Lower leg skin (tissue), 4 donors: ENCODE measurements at regions not wholly inside any gene's neighbourhood (a gene's known extent, or its start where the extent isn't known, plus 50 kb on each side); places are given as distances from the start of the nearest gene placed in this dataset.

Experiments used
- DNase-seq, 2 donors: peaks; one replicate each; pipeline ENCODE4 v3.0.0-alpha.2; 2019; ENCODE audit warnings: low spot score in 2 of 2
- H3K4me3 ChIP-seq: fragments of 200-600 bp; sonication (generic); 2 replicates; pipeline ENCODE4 v1.5.1; 2017; ENCODE audit warnings: mild to moderate bottlenecking, low read depth; ENCODE audit not compliant: poor library complexity, severe bottlenecking
- POLR2A ChIP-seq, 2 donors: fragments of 450-650 bp; IDR thresholded peaks; one replicate each; pipeline ENCODE4 v1.6.1; 2016 to 2017; ENCODE audit warnings: antibody characterized with exemption in 2 of 2, mild to moderate bottlenecking in 1 of 2, moderate library complexity in 1 of 2
- WGBS, 2 donors: methylation state at CpG; one replicate each; pipeline ENCODE4 v1.1.5; 2018; 5-methylcytosine and 5-hydroxymethylcytosine counted together
- intact Hi-C: fragments of 100-400 bp; cut with DNase I; formaldehyde crosslinking; loops from one replicate; pipeline ENCODE4 v1.15.0; 2023; ENCODE audit warnings: low total_unique reads
- TF ChIP-seq, protein P1 (sequence below), 3 donors: fragments of 450-650 bp; IDR thresholded peaks; one replicate each; pipeline ENCODE4 v1.5.1; 2016; ENCODE audit warnings: antibody characterized with exemption in 3 of 3, mild to moderate bottlenecking in 3 of 3, moderate library complexity in 2 of 3

DNA sequence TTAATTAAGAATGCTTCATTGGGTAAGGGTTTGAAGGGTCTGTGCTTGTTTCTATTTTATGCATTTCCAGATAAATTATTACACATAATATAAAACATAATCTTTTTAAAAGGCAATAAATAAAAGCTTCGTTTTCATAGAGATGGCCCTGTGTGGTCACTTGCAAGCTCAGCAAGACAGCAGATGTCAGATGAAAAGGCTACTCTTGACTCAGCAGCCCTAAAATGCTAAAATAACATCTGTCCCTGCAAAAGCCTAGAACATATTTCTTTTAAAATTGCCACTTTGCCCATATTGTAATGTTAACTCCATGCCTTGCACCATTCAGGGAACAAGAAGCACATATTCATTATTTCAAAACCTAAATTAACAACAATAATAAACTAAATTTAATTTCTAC, 349.4 kb downstream of the CNTN3 start:
- WGBS, 2 donors = 39 to 53% methylated on average over 1 of the region's 1 CpG
- DNase-seq = no peak
- TF ChIP-seq POLR2A (IDR thresholded peaks at IDR 0.05) = no peak
- TF ChIP-seq, protein P1, sequence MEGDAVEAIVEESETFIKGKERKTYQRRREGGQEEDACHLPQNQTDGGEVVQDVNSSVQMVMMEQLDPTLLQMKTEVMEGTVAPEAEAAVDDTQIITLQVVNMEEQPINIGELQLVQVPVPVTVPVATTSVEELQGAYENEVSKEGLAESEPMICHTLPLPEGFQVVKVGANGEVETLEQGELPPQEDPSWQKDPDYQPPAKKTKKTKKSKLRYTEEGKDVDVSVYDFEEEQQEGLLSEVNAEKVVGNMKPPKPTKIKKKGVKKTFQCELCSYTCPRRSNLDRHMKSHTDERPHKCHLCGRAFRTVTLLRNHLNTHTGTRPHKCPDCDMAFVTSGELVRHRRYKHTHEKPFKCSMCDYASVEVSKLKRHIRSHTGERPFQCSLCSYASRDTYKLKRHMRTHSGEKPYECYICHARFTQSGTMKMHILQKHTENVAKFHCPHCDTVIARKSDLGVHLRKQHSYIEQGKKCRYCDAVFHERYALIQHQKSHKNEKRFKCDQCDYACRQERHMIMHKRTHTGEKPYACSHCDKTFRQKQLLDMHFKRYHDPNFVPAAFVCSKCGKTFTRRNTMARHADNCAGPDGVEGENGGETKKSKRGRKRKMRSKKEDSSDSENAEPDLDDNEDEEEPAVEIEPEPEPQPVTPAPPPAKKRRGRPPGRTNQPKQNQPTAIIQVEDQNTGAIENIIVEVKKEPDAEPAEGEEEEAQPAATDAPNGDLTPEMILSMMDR (IDR thresholded peaks at IDR 0.05) = no peak
- intact Hi-C loops = no loop called here
- no peak overlapping the region for H3K4me3 ChIP-seq

DNA sequence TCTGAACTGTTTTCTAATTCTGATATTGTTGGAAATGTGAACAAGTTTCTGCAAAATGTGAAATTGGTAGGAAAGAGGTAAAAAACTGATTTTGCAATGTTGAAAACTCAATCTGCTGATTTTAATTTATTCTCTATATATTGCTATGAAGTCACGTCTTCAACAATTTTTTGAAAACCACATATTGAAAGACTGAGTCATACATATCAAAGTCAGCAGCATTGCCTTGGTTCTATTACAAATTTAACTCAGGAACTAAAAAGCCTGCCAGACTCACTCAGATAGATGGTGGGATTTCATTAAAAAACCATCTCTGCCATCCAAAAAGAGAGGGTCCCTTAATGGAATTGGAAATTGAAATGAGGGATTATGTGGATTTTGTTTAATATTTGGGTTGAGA, 351.4 kb downstream of the CNTN3 start:
- intact Hi-C loops = no loop called here
- no peak for DNase-seq
- TF ChIP-seq, protein P1 (IDR thresholded peaks at IDR 0.05) = no peak
- no peak for TF ChIP-seq POLR2A (IDR thresholded peaks at IDR 0.05)
- WGBS, 2 donors = 64 to 66% methylated on average over 1 of the region's 1 CpG
- no peak overlapping the region for H3K4me3 ChIP-seq

DNA sequence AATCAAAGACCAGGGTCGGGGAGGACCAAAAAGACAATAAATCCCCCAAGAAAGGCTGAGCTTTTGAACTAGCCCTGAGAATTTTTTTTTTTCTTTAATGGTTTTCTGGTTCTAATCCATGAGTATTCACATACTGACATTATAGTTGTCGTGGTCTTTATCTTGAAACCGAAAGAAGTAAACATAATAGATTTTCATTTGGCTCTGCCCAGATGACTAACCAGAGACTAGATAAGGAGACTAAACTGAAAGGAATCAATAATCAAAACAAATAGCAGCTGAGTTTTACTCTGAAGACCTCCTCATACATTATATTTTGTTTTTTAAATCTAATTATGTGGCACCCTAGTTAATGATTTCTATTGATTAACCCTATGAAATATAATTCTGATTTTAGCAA, 381.4 kb downstream of the CNTN3 start:
- H3K4me3 ChIP-seq = no peak overlapping the region
- DNase-seq = no peak
- 80 to 83% methylated on average over 3 of the region's 3 CpGs for WGBS, 2 donors
- intact Hi-C loops = no loop called here
- no peak for TF ChIP-seq POLR2A (IDR thresholded peaks at IDR 0.05)
- TF ChIP-seq, protein P1 (IDR thresholded peaks at IDR 0.05) = no peak

DNA sequence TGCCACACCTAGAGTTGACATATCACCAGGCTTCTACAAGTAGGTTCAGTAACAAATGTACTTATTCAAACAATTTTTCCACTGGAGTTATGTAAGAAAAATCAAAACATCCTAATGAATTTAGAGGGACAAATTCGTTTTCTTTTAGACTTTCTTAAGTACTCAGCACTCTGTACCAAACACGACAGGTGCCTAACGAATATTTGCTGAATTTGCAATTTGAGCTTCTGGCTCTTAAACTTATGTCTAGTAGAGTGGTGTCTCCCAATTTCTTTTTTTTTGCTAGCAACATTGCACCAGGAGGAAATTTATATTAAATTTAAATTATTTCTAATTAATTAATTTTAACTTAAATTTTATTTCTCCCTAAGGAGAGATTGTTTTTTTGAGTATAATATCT, 397.0 kb downstream of the CNTN3 start:
- no peak for DNase-seq
- H3K4me3 ChIP-seq = no peak overlapping the region
- no peak for TF ChIP-seq POLR2A (IDR thresholded peaks at IDR 0.05)
- TF ChIP-seq, protein P1 (IDR thresholded peaks at IDR 0.05) = no peak
- intact Hi-C loops = no loop called here
- WGBS, 2 donors = 56 to 68% methylated on average over 3 of the region's 3 CpGs

DNA sequence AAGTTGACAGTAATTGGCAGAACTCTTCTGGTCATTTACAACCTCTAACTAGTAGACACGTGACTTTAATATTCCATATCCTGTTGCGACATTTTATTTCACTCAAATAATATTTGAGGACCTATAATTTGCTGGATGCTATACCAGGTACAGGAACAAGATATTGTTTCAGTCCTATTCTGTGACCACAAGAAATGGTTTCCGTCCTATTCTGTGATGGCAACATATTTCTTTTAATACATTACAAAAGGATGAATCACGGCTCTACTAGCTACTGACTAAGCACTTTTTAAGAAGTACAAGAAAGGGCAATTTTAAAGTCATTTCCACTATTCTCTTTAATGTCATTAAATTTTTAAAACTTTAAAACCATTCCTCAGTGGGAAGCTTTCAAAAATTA, 400.2 kb downstream of the CNTN3 start:
- no peak overlapping the region for H3K4me3 ChIP-seq
- no peak for DNase-seq
- intact Hi-C loops = no loop called here
- TF ChIP-seq, protein P1 (IDR thresholded peaks at IDR 0.05) = no peak
- TF ChIP-seq POLR2A (IDR thresholded peaks at IDR 0.05) = no peak
- WGBS, 2 donors = 76 to 81% methylated on average over 4 of the region's 4 CpGs

DNA sequence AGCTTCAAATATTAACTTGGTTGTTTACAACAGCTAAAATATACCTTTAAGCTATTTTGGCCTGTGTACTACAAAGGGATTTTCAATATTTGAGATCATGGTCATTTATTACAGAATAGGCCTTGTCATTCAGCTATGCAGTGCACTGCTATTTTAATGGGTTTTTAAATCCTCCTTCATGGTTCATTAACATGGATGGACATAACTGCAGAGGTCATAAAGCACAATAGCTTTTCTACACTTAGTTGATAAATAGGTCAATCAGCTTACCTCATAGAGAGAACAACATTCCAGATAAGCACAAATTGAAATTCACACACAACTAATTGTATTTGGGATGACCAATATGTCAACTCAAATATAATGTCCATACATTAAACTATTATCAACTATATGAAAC, 403.7 kb downstream of the CNTN3 start:
- H3K4me3 ChIP-seq = no peak overlapping the region
- TF ChIP-seq POLR2A (IDR thresholded peaks at IDR 0.05) = no peak
- TF ChIP-seq, protein P1 (IDR thresholded peaks at IDR 0.05) = no peak
- intact Hi-C loops = no loop called here
- no peak for DNase-seq
